ENCODE measurements at regions not wholly inside any gene's neighbourhood (a gene's known extent, or its start where the extent isn't known, plus 50 kb on each side); places are given as distances from the start of the nearest gene placed in this dataset.
"Not testable (repeated sequence)": the region's sequence is repeated elsewhere in the genome, so short reads cannot be mapped to it uniquely, and the experiment has no call there.

DNA sequence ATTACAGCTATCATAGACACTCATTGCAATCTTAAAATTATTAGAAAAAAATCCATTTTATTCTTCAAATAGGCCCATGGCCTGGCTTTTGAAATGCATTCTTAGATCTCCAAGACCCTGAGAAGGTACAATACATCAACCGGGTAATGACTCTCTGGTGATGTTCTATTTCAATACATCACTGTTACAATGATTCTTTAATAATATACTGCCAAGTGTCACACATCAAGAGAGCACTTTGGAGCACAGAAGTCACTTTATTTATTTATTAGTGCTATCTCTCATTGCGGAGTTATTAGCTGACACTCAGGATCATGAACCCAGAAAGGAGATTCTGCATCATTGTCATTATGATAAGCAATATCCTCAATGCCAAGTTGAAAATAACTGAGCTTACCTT is 748.5 kb upstream of the MBL2 start:
- no peak for DNase-seq

DNA sequence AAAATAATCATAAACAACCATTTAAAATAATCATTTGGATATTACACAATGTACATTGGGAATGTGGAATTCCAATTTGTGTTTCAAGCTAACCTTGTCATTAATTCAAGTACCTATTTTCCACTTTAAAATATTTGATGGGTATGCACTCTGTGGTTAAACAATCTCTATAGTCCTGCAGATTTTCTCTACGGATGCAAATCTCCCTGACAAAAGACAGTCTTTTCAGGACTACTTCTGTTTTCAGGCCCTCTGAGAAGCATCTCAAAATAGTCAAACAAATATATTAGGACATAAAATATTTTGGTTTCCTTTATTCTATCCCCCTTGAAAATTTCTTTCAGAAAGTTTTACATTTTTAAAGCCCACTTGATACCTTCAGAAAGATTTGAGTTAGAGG is 735.6 kb upstream of the MBL2 start:
- no peak for DNase-seq

DNA sequence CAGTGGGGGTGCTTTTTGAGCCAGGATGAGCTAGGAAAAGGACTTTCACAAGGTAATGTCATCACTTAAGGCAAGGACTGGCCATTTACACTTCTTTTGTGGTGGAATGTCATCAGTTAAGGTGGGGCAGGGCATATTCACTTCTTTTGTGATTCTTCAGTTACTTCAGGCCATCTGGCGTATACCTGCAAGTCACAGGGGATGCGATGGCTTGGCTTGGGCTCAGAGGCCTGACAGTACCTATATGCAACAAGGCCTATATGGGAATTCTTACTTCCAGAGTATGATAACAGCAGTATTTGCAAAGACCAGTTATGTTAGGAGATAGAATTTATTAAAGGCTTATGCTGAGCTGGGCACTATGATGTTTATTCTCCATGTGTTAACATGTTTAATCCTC is 731.9 kb upstream of the MBL2 start:
- not testable (repeated sequence) for DNase-seq

DNA sequence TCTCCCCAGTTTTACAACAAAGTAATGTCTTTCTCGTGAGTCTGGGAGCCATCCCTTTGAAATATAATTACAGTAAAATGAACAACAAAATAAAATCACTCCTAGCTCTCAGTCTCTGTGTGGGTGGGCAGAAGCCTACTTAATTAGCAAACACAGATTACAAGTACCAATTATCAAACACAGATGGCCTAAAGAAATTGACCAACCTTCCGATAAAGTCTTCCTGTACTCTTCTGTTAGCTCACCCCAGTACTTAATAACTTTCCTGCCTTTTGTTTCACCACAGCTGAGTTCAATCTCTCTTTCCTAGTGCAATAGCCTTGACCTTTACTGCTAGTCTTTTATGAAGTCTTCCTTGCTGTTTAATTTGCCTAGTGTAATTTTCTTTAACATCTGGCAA is 719.2 kb upstream of the MBL2 start:
- no peak for DNase-seq

GRCh38 chr10:53490553-53490952 is 718.0 kb upstream of the MBL2 start:
- DNase-seq: no peak

DNA sequence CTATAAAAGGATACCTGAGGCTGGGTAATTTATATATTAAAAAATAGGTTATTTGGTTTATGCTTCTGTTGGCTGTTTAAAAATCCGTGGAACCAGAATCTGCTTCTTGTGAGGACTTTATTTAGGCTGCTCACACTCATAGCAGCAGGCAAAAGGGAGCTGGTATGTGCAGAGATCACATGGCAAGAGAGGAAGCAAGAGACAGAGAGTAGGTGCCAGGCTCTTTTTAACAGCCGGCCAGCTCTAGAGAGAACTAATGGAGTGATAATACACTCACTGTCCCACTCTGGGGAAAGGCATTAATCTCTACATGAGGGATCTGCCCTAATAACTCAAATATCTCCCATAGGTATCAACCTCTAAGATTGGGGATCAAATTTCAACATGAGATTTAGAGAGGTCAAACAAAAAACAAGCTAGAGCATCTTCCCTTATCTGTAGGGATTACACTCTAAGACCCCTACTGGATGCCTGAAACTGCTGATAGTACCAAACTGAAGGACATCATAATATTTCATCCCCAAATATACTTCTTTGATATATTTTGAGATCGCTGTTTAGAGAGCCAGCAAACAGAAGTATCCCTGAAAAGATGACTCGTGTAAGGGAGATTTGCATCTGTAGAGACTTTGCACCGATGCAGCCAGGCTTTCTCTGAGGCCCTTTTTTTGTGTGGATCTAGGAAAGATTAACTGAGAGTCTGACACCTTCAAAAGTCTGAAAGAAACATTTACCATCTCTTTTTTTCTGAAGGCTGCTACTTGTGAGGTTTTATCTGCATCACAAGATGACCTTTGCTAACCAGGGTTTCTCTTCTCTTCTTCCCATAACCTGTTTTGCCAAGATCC is 717.0 kb upstream of the MBL2 start:
- no peak for DNase-seq

DNA sequence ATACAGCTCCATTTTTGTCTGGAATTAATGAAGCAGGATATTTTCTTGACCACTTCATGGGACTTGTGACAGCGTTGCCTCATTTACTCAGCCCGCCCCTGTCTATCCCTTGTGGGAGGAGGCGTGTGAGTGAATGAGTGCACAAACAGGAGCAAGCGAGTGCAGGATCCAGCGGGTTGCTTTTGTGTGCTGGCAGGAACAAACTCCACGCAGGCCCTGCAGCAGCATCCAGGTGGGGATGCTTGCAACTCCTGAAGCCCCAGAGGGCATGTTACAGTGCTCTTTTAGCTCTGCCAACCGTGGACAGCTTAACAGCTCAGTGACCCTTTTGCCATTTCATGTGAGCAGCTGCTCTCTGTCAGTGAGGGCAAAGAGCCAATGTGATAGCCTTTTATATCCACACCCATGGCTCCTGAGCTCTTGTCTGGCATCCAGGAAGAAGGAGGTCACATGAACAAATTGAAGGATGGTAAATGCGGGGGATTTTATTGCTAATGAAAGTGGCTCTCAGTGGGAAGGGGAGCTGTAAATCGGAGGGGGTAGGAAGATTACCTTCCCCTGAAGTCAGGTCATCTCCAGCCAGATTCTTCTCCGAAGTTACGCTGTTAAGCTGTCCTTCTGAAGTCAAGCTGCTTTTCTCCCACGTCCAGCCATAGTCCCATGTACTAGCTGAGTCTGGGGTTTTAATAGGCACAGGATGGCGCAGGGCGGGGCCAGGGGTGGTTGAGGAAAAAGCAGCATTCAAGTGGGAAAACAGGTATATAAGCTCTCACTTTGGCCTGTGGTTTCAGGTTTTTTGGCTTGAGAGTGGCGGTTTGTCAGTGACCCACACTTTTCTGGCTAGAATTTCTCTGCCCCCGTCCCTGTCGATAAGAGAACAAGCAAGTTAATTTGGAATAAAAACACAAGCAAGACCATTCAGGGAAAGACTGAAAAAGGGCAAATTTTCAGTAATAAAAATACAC is 714.7 kb upstream of the MBL2 start:
- DNase-seq: no peak

DNA sequence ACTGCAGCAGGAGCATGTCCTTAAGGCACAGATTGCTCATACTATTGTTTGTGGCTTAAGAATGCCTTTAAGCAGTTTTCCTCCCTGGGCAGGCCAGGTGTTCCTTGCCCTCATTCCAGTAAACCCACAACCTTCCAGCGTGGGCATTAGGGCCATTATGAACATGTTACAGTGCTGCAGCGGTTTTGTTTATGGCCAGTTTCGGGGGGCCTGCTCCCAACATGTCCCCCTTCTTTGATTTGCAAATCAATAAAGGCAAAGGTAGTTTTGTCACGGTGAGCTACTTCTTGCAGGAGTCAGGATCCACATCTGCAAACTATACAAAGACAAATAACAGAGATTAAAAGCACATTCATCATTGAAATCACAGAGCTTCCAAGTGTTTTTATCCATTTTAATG is 712.8 kb upstream of the MBL2 start:
- DNase-seq: not testable (repeated sequence)

- no peak for DNase-seq
Observed at GRCh38 chr10:53479365-53479764, 706.8 kb upstream of the MBL2 start.

GRCh38 chr10:53477313-53477675 is 704.7 kb upstream of the MBL2 start:
- no peak for DNase-seq

DNA sequence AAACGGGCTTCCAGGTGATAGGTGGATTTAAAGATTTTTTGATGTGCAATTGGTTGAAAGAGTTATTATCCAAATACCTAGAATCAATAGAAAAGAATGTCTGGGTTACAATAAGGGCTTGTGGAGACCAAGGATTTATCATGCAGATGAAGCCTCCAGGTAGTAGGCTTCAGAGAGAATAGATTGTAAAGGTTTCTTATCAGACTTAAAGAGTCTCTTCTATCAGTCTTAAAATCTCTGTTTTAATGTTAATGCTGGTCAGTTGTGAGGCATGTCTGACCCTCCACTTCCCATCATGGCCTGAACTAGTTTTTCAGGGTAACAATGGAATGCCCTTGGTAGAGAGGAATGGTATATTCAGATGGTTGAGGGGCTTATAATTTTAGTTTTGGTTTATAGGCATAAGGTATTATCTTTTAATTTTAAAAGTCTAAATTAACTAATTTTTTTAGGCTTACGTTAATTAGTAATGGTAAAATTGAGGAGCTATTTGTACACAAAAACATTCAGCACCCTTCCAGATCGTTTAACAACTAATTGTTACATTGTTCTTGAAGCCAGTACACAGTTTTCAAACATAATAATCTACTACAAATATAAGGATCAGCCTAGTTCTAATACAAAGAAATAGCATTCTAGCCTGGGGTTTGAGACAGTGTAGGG is 704.2 kb upstream of the MBL2 start:
- no peak for DNase-seq

- DNase-seq: no peak
Observed at GRCh38 chr10:53469383-53469782, 696.8 kb upstream of the MBL2 start.

DNA sequence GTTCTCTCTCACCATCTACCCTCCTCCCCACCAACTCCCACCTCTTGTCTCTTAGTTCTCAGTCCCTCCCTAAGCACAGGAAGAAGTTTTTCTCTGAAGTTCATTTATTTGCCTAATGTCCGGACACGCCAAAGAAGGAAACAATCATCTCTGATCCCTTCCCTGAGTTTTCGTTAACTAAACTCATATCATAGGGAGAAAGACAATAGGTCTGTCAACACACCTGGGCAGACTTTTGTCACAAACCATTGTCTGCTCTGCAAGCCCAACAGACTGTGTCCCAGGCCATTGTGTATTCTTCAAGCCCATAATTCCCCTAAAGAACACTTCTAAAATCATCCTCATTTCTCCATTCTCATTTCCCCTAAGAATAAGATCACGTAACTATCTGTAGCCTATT is 691.0 kb upstream of the MBL2 start:
- no peak for DNase-seq

GRCh38 chr10:53458007-53458406 is 685.4 kb upstream of the MBL2 start:
- DNase-seq: no peak

DNA sequence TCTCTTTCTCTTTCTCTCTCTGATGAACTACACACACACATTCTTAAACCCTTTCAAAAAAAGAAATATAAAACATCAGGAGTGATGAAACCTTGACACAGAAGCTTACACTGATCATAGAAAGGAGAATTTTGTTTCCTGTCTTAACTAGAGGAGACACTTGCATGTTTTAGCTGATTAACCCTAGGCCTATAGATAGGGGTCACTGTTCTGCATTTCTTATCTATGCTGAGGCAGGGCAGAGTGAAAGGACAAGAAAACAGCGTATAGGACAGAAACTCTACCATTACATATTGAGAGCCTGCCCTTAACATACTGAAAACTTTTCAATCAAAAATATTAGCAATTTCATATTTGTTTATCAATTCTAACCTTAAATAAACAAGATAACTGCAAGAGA is 680.6 kb upstream of the MBL2 start:
- no peak for DNase-seq

DNA sequence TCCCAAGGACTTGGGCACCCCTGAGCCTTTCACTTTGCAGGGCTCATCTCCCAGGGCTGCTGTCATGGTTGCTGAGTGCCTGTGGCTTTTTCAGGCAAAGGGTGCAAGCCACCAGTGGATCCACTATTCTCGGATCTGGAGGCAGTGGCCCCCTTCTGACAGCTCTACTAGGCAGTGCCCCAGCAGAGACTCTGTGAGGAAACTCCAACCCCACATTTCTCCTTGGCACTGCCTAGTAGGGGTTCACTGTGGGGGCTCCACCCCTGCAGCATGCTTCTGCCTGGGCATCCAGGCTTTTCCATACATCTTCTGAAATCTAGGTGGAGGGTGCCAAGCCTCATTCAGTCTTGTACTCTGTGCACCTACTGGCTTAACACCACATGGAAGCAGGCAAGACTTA is 675.0 kb upstream of the MBL2 start:
- DNase-seq: no peak

DNA sequence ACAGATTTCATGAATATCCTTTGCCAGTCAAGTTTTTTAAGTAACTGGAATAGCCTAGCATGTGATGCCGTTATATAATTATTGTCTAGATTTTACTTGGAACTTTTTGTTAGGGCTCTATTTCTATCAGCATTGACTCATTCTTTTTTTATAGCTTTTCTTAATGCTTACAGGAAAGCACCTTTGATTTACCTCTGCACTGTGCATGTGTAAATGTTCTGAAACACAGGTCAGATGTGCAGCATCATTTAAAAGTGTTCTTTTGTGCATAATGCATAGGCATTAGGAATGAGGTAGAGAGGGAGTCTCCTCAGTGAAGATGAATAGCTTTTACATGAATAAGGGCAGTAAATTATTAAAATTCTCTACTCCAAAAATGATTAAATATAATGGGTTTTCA is 669.3 kb upstream of the MBL2 start:
- DNase-seq: no peak

GRCh38 chr10:53440601-53441000 is 668.0 kb upstream of the MBL2 start:
- no peak for DNase-seq

DNA sequence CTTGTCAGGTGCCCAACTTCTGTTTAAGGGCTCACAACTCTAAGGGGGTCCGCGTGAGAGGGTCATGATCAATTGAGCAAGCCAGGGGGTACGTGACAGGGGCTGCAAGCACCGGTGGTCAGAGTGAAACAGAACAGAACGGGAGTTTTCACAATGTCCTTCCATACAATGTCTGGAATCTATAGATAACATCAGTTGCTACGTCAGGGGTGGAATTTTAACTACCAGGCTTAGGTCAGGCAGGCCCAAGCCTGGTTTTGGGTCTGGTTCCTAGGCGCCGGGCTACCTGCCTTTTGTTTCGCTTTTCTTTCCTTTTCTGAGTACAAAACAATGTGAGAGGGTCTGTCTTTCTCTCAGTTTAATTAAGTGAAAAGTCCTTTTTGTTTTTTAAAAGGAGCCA is 666.5 kb upstream of the MBL2 start:
- DNase-seq: not testable (repeated sequence)

GRCh38 chr10:53434413-53434812 is 661.8 kb upstream of the MBL2 start:
- no peak for DNase-seq

GRCh38 chr10:53432035-53432434 is 659.5 kb upstream of the MBL2 start:
- no peak for DNase-seq

DNA sequence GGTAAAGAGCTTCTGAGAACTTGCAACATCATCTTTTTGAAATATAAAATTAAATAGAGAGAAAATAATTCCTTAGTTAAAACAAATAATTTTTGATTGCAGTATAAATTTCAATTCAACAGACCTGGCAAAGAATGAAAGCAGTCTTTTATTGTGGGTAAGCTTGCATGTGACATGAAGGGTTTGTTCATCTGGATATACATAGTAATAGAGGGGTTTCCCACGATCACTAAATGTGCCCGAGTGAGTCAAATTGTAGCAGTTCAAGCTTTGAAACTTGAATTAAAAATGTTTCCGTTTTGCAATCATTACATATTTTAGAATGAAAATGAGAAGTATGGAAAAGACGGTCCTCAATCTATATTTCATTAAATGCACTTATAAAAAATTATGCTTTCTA is 658.4 kb upstream of the MBL2 start:
- no peak for DNase-seq

DNA sequence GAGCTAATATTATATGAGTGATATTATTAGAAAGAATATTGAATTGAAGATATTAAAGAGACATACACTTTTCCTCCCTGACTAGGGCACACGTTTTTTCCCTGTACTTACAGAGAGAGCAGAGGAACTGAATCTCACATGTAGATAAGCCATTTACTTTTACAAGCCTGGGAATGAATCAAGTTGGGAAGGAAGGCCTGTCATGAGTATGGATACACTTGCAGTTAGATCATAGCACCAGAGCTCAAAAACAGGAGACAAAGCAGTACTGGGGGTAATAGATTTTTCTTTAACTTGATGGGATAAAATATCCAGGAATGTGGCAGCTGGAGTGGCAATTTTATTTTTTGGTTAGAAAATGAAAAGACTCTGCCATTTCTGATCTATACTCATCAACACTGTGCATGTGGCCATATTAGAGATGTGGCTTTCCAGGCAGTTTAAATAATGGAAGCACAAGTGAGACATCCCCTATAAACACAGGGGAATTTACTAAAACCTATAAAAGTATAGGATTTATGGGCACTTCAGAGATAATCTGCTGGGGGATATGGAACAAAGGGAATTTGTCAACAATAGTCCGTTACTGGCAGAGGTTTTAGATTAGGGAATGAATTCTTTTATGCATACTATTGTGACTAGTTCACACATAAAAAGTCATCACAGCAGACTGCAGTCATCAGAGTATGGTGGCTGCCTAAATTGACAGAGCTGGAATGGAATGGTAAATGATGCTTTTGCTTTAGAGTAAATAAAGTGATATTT is 657.7 kb upstream of the MBL2 start:
- DNase-seq: no peak
